CD4-positive, alpha-beta T cell treated with Interleukin-1 beta for 1 hour (primary cell): ENCODE measurements at regions not wholly inside any gene's neighbourhood (a gene's known extent, or its start where the extent isn't known, plus 50 kb on each side); places are given as distances from the start of the nearest gene placed in this dataset.
A peak's percentile ranks its signal among the peaks of the same experiment; 100 is the strongest.
"Not testable (repeated sequence)": the region's sequence is repeated elsewhere in the genome, so short reads cannot be mapped to it uniquely, and the experiment has no call there.

ENCODE experiments used
- DNase-seq, 2 donors: peaks; one replicate each; pipeline ENCODE4 v3.0.0-alpha.2; 2020 to 2022

- peak in 1 of 2 donors; percentile 26 for DNase-seq
These were observed 2308.8 kb upstream of the ACO1 start for GRCh38 chr9:30075451-30076199.

GRCh38 chr9:30078195-30078594 is 2306.2 kb upstream of the ACO1 start:
- DNase-seq: no peak

GRCh38 chr9:30089428-30089827 is 2295.0 kb upstream of the ACO1 start:
- DNase-seq: no peak

- no peak for DNase-seq
These were observed 2280.6 kb upstream of the ACO1 start for GRCh38 chr9:30103647-30104394.

- DNase-seq: not testable (repeated sequence)
These were observed 2277.3 kb upstream of the ACO1 start for GRCh38 chr9:30107134-30107533.

GRCh38 chr9:30116673-30117217 is 2267.7 kb upstream of the ACO1 start:
- DNase-seq: no peak

GRCh38 chr9:30120666-30121065 is 2263.8 kb upstream of the ACO1 start:
- DNase-seq: no peak

- no peak for DNase-seq
These were observed 2262.8 kb upstream of the ACO1 start for GRCh38 chr9:30121611-30122010.

GRCh38 chr9:30125881-30126280 is 2258.6 kb upstream of the ACO1 start:
- no peak for DNase-seq

GRCh38 chr9:30127371-30127770 is 2257.1 kb upstream of the ACO1 start:
- DNase-seq: no peak

GRCh38 chr9:30140407-30140806 is 2244.0 kb upstream of the ACO1 start:
- no peak for DNase-seq

GRCh38 chr9:30160570-30160969 is 2223.9 kb upstream of the ACO1 start:
- DNase-seq: no peak

GRCh38 chr9:30172206-30172605 is 2212.2 kb upstream of the ACO1 start:
- no peak for DNase-seq

- no peak for DNase-seq
These were observed 2205.8 kb upstream of the ACO1 start for GRCh38 chr9:30178610-30179009.

GRCh38 chr9:30193421-30193820 is 2191.0 kb upstream of the ACO1 start:
- no peak for DNase-seq

GRCh38 chr9:30196941-30197340 is 2187.5 kb upstream of the ACO1 start:
- DNase-seq: no peak

- no peak for DNase-seq
These were observed 2187.0 kb upstream of the ACO1 start for GRCh38 chr9:30197453-30197852.

GRCh38 chr9:30197954-30198353 is 2186.5 kb upstream of the ACO1 start:
- peak in 1 of 2 donors; percentile 1 for DNase-seq

- DNase-seq: no peak
These were observed 2185.8 kb upstream of the ACO1 start for GRCh38 chr9:30198463-30199309.

GRCh38 chr9:30201024-30201423 is 2183.4 kb upstream of the ACO1 start:
- DNase-seq: no peak

GRCh38 chr9:30235068-30235467 is 2149.4 kb upstream of the ACO1 start:
- no peak for DNase-seq

GRCh38 chr9:30235564-30235963 is 2148.9 kb upstream of the ACO1 start:
- no peak for DNase-seq

GRCh38 chr9:30239878-30240277 is 2144.6 kb upstream of the ACO1 start:
- no peak for DNase-seq
